DOHH2 (cell line): ENCODE measurements at regions not wholly inside any gene's neighbourhood (a gene's known extent, or its start where the extent isn't known, plus 50 kb on each side); places are given as distances from the start of the nearest gene placed in this dataset.

Experiments used
- H3F3A ChIP-seq: fragments of 200-600 bp; sonication (generic), shearing (Covaris generic); 2 replicates; pipeline ENCODE4 v1.6.0; 2016; ENCODE audit warnings: antibody characterized with exemption, mild to moderate bottlenecking; ENCODE audit not compliant: control insufficient read depth, insufficient read depth
- H3K27ac ChIP-seq: fragments of 200-600 bp; sonication (generic); 2 replicates; pipeline ENCODE4 v1.5.1; 2014; ENCODE audit warnings: low read depth, mild to moderate bottlenecking, low read length, moderate library complexity
- H3K27me3 ChIP-seq: fragments of 200-600 bp; sonication (generic); 2 replicates; pipeline ENCODE4 v1.6.1; 2014; ENCODE audit warnings: mild to moderate bottlenecking, low read length, mixed read lengths; ENCODE audit not compliant: control insufficient read depth
- H3K36me3 ChIP-seq: fragments of 200-600 bp; sonication (generic); 2 replicates; pipeline ENCODE4 v1.6.1; 2014; ENCODE audit warnings: mild to moderate bottlenecking, low read length, moderate library complexity, mixed read lengths; ENCODE audit not compliant: control insufficient read depth
- H3K4me1 ChIP-seq: fragments of 200-600 bp; sonication (generic); 2 replicates; pipeline ENCODE4 v1.6.1; 2014; ENCODE audit warnings: mild to moderate bottlenecking, low read length, mixed read lengths; ENCODE audit not compliant: control insufficient read depth
- H3K4me2 ChIP-seq: fragments of 200-600 bp; sonication (generic); 2 replicates; pipeline ENCODE4 v1.6.0; 2014; ENCODE audit warnings: mild to moderate bottlenecking, low read length, moderate library complexity
- H3K4me3 ChIP-seq: fragments of 200-600 bp; sonication (generic); 2 replicates; pipeline ENCODE4 v1.5.1; 2014; ENCODE audit warnings: mild to moderate bottlenecking, low read length, mixed read lengths
- H3K79me2 ChIP-seq: fragments of 200-600 bp; sonication (generic); 2 replicates; pipeline ENCODE4 v1.6.1; 2014; ENCODE audit warnings: mild to moderate bottlenecking, low read length, mixed read lengths; ENCODE audit not compliant: control insufficient read depth
- H3K9me2 ChIP-seq: fragments of 200-600 bp; sonication (generic); replicated peaks from 2 replicates; pipeline ENCODE4 v1.6.1; 2014; ENCODE audit warnings: mild to moderate bottlenecking, low read length, mixed read lengths; ENCODE audit not compliant: control insufficient read depth
- H3K9me3 ChIP-seq: fragments of 200-600 bp; sonication (generic); 2 replicates; pipeline ENCODE4 v1.6.1; 2014; ENCODE audit warnings: antibody characterized with exemption, low read length, mixed read lengths; ENCODE audit not compliant: control insufficient read depth, insufficient read depth
- H4K20me1 ChIP-seq: fragments of 200-600 bp; sonication (generic); 2 replicates; pipeline ENCODE4 v1.6.0; 2014; ENCODE audit warnings: low read depth, mild to moderate bottlenecking, antibody characterized with exemption, low read length, moderate library complexity; ENCODE audit not compliant: control insufficient read depth, insufficient read depth
- CTCF ChIP-seq: fragments of 200-600 bp; sonication (generic); IDR thresholded peaks from one replicate; pipeline ENCODE4 v1.5.1; 2014; ENCODE audit warnings: antibody characterized with exemption, mild to moderate bottlenecking, low read depth, low read length; ENCODE audit not compliant: poor library complexity, severe bottlenecking
- EZH2phosphoT487 ChIP-seq: fragments of 200-600 bp; sonication (generic); IDR thresholded peaks from 2 replicates; pipeline ENCODE4 v1.6.1; 2017; ENCODE audit warnings: borderline replicate concordance, mild to moderate bottlenecking, antibody characterized with exemption, low read length, moderate library complexity, mixed read lengths

GRCh38 chr12:76645934-76646333 is 86.4 kb upstream of the OSBPL8 start:
- Histone ChIP-seq H3K27me3 (peaks cover 4% of the 10 kb centered on the region; the same call in 1 of the 2 replicates), H3F3A (no peaks in the 10 kb centered on the region), H3K27ac (no peak overlapping the region), H3K4me2 (no peak overlapping the region), H3K9me3 (no peaks in the 10 kb centered on the region), H3K79me2 (no peaks in the 10 kb centered on the region), H3K36me3 (no peaks in the 10 kb centered on the region), H3K9me2 (no peaks in the 10 kb centered on the region), H4K20me1 (no peaks in the 10 kb centered on the region), H3K4me1 (no peaks in the 10 kb centered on the region), H3K4me3 (no peak overlapping the region)
- no peak for TF ChIP-seq EZH2phosphoT487
- no peak for TF ChIP-seq CTCF

GRCh38 chr12:76646366-76646765 is 86.8 kb upstream of the OSBPL8 start:
- H3K79me2 ChIP-seq: no peaks in the 10 kb centered on the region
- H3K36me3 ChIP-seq: no peaks in the 10 kb centered on the region
- no peak for TF ChIP-seq EZH2phosphoT487
- no peaks in the 10 kb centered on the region for H3F3A ChIP-seq
- H3K9me3 ChIP-seq: no peaks in the 10 kb centered on the region
- H3K4me1 ChIP-seq: no peaks in the 10 kb centered on the region
- H3K27ac ChIP-seq: no peak overlapping the region
- no peak overlapping the region for H3K4me3 ChIP-seq
- H4K20me1 ChIP-seq: no peaks in the 10 kb centered on the region
- peaks cover 6% of the 10 kb centered on the region for H3K27me3 ChIP-seq
- no peak overlapping the region for H3K4me2 ChIP-seq
- no peaks in the 10 kb centered on the region for H3K9me2 ChIP-seq

GRCh38 chr12:76649099-76649498 is 89.5 kb upstream of the OSBPL8 start:
- Histone ChIP-seq H4K20me1 (no peaks in the 10 kb centered on the region), H3K4me3 (no peak overlapping the region), H3K9me3 (no peaks in the 10 kb centered on the region), H3K9me2 (no peaks in the 10 kb centered on the region), H3K36me3 (no peaks in the 10 kb centered on the region), H3K79me2 (no peaks in the 10 kb centered on the region), H3F3A (no peaks in the 10 kb centered on the region), H3K4me2 (no peak overlapping the region), H3K4me1 (no peaks in the 10 kb centered on the region), H3K27ac (no peak overlapping the region), H3K27me3 (peaks cover 7% of the 10 kb centered on the region)
- no peak for TF ChIP-seq EZH2phosphoT487
- no peak for TF ChIP-seq CTCF

- Histone ChIP-seq H3K9me2 (no peaks in the 10 kb centered on the region), H3K36me3 (no peaks in the 10 kb centered on the region), H3K27me3 (peaks cover 7% of the 10 kb centered on the region), H3K79me2 (no peaks in the 10 kb centered on the region), H3K4me2 (no peak overlapping the region), H3K27ac (no peak overlapping the region), H3K9me3 (no peaks in the 10 kb centered on the region), H3F3A (no peaks in the 10 kb centered on the region), H4K20me1 (no peaks in the 10 kb centered on the region), H3K4me1 (no peaks in the 10 kb centered on the region), H3K4me3 (no peak overlapping the region)
- TF ChIP-seq EZH2phosphoT487: no peak
- TF ChIP-seq CTCF: no peak
Measured at GRCh38 chr12:76652402-76652801, 92.8 kb upstream of the OSBPL8 start.
